WERI-Rb-1 (cell line): ENCODE measurements at regions not wholly inside any gene's neighbourhood (a gene's known extent, or its start where the extent isn't known, plus 50 kb on each side); places are given as distances from the start of the nearest gene placed in this dataset.

Source experiments
- DNase-seq: peaks from one replicate; pipeline ENCODE4 v3.0.0-alpha.2; 2020
- H3K27ac ChIP-seq: fragments of 250-450 bp; sonication (Bioruptor Pico); 2 replicates; pipeline ENCODE4 v1.5.1; 2020; ENCODE audit warnings: mild to moderate bottlenecking, moderate library complexity
- H3K27me3 ChIP-seq: fragments of 250-450 bp; sonication (Bioruptor Pico); 2 replicates; pipeline ENCODE4 v1.5.1; 2021; ENCODE audit warnings: mild to moderate bottlenecking, low read depth, moderate library complexity; ENCODE audit not compliant: insufficient read depth, severe bottlenecking
- H3K36me3 ChIP-seq: fragments of 250-450 bp; sonication (Bioruptor Pico); 2 replicates; pipeline ENCODE4 v1.5.1; 2020; ENCODE audit warnings: mild to moderate bottlenecking, moderate library complexity
- H3K4me3 ChIP-seq: 2 replicates; pipeline ENCODE4 v1.5.1; 2011; ENCODE audit warnings: low read depth, mild to moderate bottlenecking, control low read depth, low read length
- H3K9me3 ChIP-seq: fragments of 250-450 bp; sonication (Bioruptor Pico); 2 replicates; pipeline ENCODE4 v1.5.1; 2021; ENCODE audit warnings: mild to moderate bottlenecking, moderate library complexity; ENCODE audit not compliant: severe bottlenecking
- CTCF ChIP-seq: IDR thresholded peaks from 2 replicates; pipeline ENCODE4 v1.5.1; 2011; ENCODE audit warnings: low read depth, mild to moderate bottlenecking, control low read depth, inconsistent platforms, low read length

GRCh38 chr5:107020626-107021025 lies 650.1 kb downstream of the EFNA5 start:
- H3K27ac ChIP-seq, result no peak overlapping the region
- no peak overlapping the region for H3K4me3 ChIP-seq
- DNase-seq, result no peak
- H3K9me3 ChIP-seq, result no peaks in the 10 kb centered on the region
- H3K36me3 ChIP-seq, result no peaks in the 10 kb centered on the region
- TF ChIP-seq CTCF, result no peak
- H3K27me3 ChIP-seq, result no peaks in the 10 kb centered on the region

- H3K9me3 ChIP-seq, result no peaks in the 10 kb centered on the region
- no peak for TF ChIP-seq CTCF
- H3K27me3 ChIP-seq, result no peaks in the 10 kb centered on the region
- no peak for DNase-seq
- no peaks in the 10 kb centered on the region for H3K36me3 ChIP-seq
- H3K27ac ChIP-seq, result no peak overlapping the region
- H3K4me3 ChIP-seq, result no peak overlapping the region
These were observed 653.1 kb downstream of the EFNA5 start for GRCh38 chr5:107017616-107018015.

- Histone ChIP-seq H3K9me3 (no peaks in the 10 kb centered on the region), H3K36me3 (no peaks in the 10 kb centered on the region), H3K4me3 (no peak overlapping the region), H3K27me3 (no peaks in the 10 kb centered on the region), H3K27ac (no peak overlapping the region)
- no peak for TF ChIP-seq CTCF
- no peak for DNase-seq
These were observed 658.4 kb downstream of the EFNA5 start for GRCh38 chr5:107012371-107012770.

GRCh38 chr5:107011605-107012004 lies 659.1 kb downstream of the EFNA5 start:
- no peak for TF ChIP-seq CTCF
- H3K36me3 ChIP-seq, result no peaks in the 10 kb centered on the region
- no peak overlapping the region for H3K4me3 ChIP-seq
- H3K27ac ChIP-seq, result no peak overlapping the region
- H3K27me3 ChIP-seq, result no peaks in the 10 kb centered on the region
- no peaks in the 10 kb centered on the region for H3K9me3 ChIP-seq
- DNase-seq, result no peak

- Histone ChIP-seq H3K27ac (no peak overlapping the region), H3K9me3 (no peaks in the 10 kb centered on the region), H3K4me3 (no peak overlapping the region), H3K36me3 (no peaks in the 10 kb centered on the region), H3K27me3 (no peaks in the 10 kb centered on the region)
- TF ChIP-seq CTCF, result no peak
- no peak for DNase-seq
These were observed 660.7 kb downstream of the EFNA5 start for GRCh38 chr5:107010060-107010459.

GRCh38 chr5:107005653-107006052 lies 665.1 kb downstream of the EFNA5 start:
- TF ChIP-seq CTCF, result no peak

More at GRCh38 chr5:107005653-107006052, 665.1 kb downstream of the EFNA5 start:
- no peak for DNase-seq
- H3K4me3 ChIP-seq, result no peak overlapping the region
- no peaks in the 10 kb centered on the region for H3K27me3 ChIP-seq
- no peaks in the 10 kb centered on the region for H3K36me3 ChIP-seq
- no peak overlapping the region for H3K27ac ChIP-seq
- no peaks in the 10 kb centered on the region for H3K9me3 ChIP-seq
